ENCODE measurements at regions not wholly inside any gene's neighbourhood (a gene's known extent, or its start where the extent isn't known, plus 50 kb on each side); places are given as distances from the start of the nearest gene placed in this dataset.
"Not testable (repeated sequence)": the region's sequence is repeated elsewhere in the genome, so short reads cannot be mapped to it uniquely, and the experiment has no call there.

GRCh38 chr17:33697557-33697956 lies 404.5 kb upstream of the ASIC2 start:
- DNase-seq (ENCODE audit: low spot score), result no peak

- DNase-seq (ENCODE audit: low spot score), result no peak
Observed at GRCh38 chr17:33701910-33702309, 408.8 kb upstream of the ASIC2 start.

GRCh38 chr17:33704856-33705255 lies 411.8 kb upstream of the ASIC2 start:
- DNase-seq (ENCODE audit: low spot score), result no peak

GRCh38 chr17:33709881-33710280 lies 416.8 kb upstream of the ASIC2 start:
- DNase-seq (ENCODE audit: low spot score), result no peak

GRCh38 chr17:33712120-33712519 lies 419.0 kb upstream of the ASIC2 start:
- no peak for DNase-seq (ENCODE audit: low spot score)

- DNase-seq (ENCODE audit: low spot score), result no peak
Observed at GRCh38 chr17:33716957-33717356, 423.9 kb upstream of the ASIC2 start.

- not testable (repeated sequence) for DNase-seq (ENCODE audit: low spot score)
Observed at GRCh38 chr17:33723736-33724135, 430.6 kb upstream of the ASIC2 start.

GRCh38 chr17:33725675-33726271 lies 432.7 kb upstream of the ASIC2 start:
- peak; percentile 22 for DNase-seq (ENCODE audit: low spot score)

GRCh38 chr17:33730131-33730530 lies 437.0 kb upstream of the ASIC2 start:
- DNase-seq (ENCODE audit: low spot score), result no peak

- DNase-seq (ENCODE audit: low spot score), result peak; percentile 17
Observed at GRCh38 chr17:33732116-33732515, 439.0 kb upstream of the ASIC2 start.

GRCh38 chr17:33739714-33740113 lies 446.6 kb upstream of the ASIC2 start:
- DNase-seq (ENCODE audit: low spot score), result no peak

GRCh38 chr17:33745047-33745760 lies 452.1 kb upstream of the ASIC2 start:
- peak; percentile 17 for DNase-seq (ENCODE audit: low spot score)

- DNase-seq (ENCODE audit: low spot score), result no peak
Observed at GRCh38 chr17:33749171-33749570, 456.1 kb upstream of the ASIC2 start.

GRCh38 chr17:33750943-33751701 lies 458.0 kb upstream of the ASIC2 start:
- DNase-seq (ENCODE audit: low spot score), result peak; percentile 48

GRCh38 chr17:33751702-33752065 lies 458.6 kb upstream of the ASIC2 start:
- no peak for DNase-seq (ENCODE audit: low spot score)

- DNase-seq (ENCODE audit: low spot score), result no peak
Observed at GRCh38 chr17:33753452-33753851, 460.4 kb upstream of the ASIC2 start.

GRCh38 chr17:33756021-33756420 lies 462.9 kb upstream of the ASIC2 start:
- DNase-seq (ENCODE audit: low spot score), result no peak

- DNase-seq (ENCODE audit: low spot score), result no peak
Observed at GRCh38 chr17:33765871-33766270, 472.8 kb upstream of the ASIC2 start.

- no peak for DNase-seq (ENCODE audit: low spot score)
Observed at GRCh38 chr17:33766721-33767120, 473.6 kb upstream of the ASIC2 start.

GRCh38 chr17:33769066-33769465 lies 476.0 kb upstream of the ASIC2 start:
- DNase-seq (ENCODE audit: low spot score), result no peak

- no peak for DNase-seq (ENCODE audit: low spot score)
Observed at GRCh38 chr17:33776304-33776703, 478.8 kb upstream of the CCL2 start.

- no peak for DNase-seq (ENCODE audit: low spot score)
Observed at GRCh38 chr17:33776903-33777302, 478.2 kb upstream of the CCL2 start.

GRCh38 chr17:33777674-33778073 lies 477.4 kb upstream of the CCL2 start:
- DNase-seq (ENCODE audit: low spot score), result no peak

All from SW480 (cell line).